ENCODE measurements at regions not wholly inside any gene's neighbourhood (a gene's known extent, or its start where the extent isn't known, plus 50 kb on each side); places are given as distances from the start of the nearest gene placed in this dataset.

DNA sequence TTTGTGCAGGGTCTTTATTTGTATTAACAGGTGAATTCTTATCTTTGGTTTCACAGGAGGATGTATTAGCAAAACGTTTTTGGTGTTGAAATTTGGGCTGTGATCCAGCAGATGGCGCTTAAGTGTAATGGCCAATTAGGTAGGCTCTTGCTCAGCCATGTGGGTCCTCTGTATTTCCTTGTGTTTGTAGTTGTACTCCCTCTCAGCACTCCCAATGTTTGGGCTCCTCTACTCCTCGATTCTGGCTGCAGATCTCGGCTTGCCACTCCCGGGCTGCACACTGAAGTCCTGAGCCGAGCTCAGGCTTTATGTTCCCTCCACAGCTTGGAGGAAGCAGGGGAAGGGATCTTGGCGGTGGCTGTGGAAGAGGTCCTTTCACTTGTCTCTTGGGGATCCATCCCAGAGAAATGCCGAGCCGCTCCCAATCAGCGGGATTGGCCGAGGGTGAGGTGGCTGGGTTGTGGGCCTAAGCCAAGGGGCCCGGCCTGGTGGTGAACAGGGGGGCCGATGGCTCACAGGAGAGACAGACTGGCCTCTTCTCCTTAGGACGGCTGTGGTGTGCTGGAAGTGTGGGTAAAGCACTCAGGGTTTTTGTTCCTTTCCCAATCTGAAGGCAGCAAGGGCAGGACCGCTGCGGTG, 133.7 kb downstream of the AEBP2 start:
- Histone ChIP-seq H3K36me3 (ENCODE audit: control insufficient read depth, insufficient read depth, low read length, severe bottlenecking) (no peaks in the 10 kb centered on the region), H3K9me3 (ENCODE audit: control insufficient read depth, low read length) (no peaks in the 10 kb centered on the region), H3K9ac (ENCODE audit: low read length) (no peak overlapping the region), H3K4me1 (ENCODE audit: control insufficient read depth, insufficient read depth, low read length) (peaks cover 33% of the 10 kb centered on the region), H3K27me3 (replicated peaks; ENCODE audit: control insufficient read depth, insufficient read depth, low read length) (no peaks in the 10 kb centered on the region), H3K4me3 (ENCODE audit: low read length) (no peak overlapping the region)
- peak; percentile 47 for DNase-seq (ENCODE audit: low read depth)

DNA sequence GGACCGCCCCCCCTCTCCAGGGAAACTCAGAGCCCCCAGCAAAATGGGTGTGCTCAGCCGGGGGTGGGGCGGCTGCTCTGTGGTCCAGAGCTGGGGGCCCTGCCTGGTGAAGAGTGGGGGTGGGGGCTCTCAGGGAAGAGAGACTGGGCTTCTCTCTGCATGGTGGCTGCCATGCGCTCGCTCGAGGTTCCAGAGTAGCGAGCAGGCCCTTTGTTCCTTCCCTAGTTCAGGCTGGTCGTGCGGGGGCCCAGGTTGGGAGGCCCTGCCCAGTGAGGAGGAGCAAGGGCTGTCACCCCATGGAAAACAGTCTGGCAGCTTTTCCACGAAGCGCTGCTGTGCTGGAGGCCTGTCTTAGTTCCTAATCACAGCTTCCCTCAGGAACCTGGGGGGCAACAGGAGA, 134.6 kb downstream of the AEBP2 start:
- Histone ChIP-seq H3K4me3 (ENCODE audit: low read length) (no peak overlapping the region), H3K4me1 (ENCODE audit: control insufficient read depth, insufficient read depth, low read length) (peaks cover 33% of the 10 kb centered on the region), H3K36me3 (ENCODE audit: control insufficient read depth, insufficient read depth, low read length, severe bottlenecking) (no peaks in the 10 kb centered on the region), H3K9ac (ENCODE audit: low read length) (no peak overlapping the region), H3K27me3 (replicated peaks; ENCODE audit: control insufficient read depth, insufficient read depth, low read length) (no peaks in the 10 kb centered on the region), H3K9me3 (ENCODE audit: control insufficient read depth, low read length) (no peaks in the 10 kb centered on the region)
- DNase-seq (ENCODE audit: low read depth) = no peak

DNA sequence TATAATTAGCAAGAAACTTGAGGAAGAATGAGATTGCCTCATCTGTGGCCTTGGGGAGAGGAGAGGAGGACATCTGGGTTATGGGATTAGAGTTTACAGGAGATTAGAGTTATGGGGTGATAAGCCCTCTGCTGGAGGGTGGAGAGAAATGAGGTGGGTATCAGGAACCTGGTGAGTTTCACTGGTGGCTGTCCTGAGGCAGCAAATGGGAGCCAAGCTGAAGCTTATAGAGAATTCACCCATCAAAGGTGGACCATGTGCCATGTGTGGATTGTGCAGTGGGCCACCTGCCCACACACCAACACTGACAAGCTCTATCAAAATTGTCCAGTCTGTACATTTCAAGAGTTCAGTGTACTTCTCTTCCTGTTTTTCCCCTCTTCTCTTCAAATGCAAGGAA, 135.3 kb downstream of the AEBP2 start:
- no peaks in the 10 kb centered on the region for H3K36me3 ChIP-seq (ENCODE audit: control insufficient read depth, insufficient read depth, low read length, severe bottlenecking)
- H3K4me1 ChIP-seq (ENCODE audit: control insufficient read depth, insufficient read depth, low read length) = peaks cover 33% of the 10 kb centered on the region
- DNase-seq (ENCODE audit: low read depth) = no peak
- H3K27me3 ChIP-seq (replicated peaks; ENCODE audit: control insufficient read depth, insufficient read depth, low read length) = no peaks in the 10 kb centered on the region
- no peaks in the 10 kb centered on the region for H3K9me3 ChIP-seq (ENCODE audit: control insufficient read depth, low read length)
- H3K4me3 ChIP-seq (ENCODE audit: low read length) = no peak overlapping the region
- no peak overlapping the region for H3K9ac ChIP-seq (ENCODE audit: low read length)

DNA sequence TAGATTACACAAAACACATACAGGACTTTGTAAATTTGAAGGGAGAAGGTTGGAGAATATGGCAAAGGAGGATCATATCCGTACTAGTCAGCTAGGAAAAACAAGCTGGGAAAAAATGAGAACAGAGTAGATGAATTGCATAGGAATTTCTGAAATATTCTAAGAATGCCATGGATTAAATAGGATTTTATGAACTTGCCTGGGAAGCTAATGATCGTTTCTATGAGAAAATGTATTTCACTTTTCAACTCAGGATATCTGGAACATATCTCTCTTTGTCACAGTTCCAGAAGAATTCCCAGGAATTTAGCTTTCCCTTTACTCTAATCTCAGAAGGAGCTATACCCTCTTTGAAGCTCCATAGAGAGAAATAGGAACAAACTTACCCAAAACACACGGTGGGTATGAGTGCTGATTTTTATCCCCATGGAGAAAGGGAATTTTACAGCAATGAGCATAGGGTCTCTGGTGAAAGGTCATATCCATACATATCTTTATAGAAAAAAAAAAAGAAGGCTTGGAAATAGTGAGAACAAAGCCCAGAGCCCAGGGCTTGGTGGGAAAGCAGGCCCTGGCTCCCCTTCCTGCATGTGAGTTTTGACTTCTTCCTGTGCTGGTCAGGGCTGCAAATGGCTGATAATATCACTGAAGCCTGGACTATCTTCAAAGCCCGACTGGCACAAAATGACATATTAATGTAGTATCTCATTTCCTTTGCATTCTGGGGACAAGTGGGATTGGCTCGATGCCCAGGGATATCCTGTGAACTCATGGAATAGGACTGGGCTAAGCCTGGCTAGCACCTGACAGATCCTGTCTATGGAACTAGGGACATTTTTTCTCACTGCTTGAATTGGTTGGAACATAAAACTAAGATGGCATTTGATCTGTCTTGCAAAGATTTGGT, 136.3 kb downstream of the AEBP2 start:
- Histone ChIP-seq H3K27me3 (replicated peaks; ENCODE audit: control insufficient read depth, insufficient read depth, low read length) (no peaks in the 10 kb centered on the region), H3K4me3 (ENCODE audit: low read length) (no peak overlapping the region), H3K9me3 (ENCODE audit: control insufficient read depth, low read length) (no peaks in the 10 kb centered on the region), H3K9ac (ENCODE audit: low read length) (no peak overlapping the region), H3K4me1 (ENCODE audit: control insufficient read depth, insufficient read depth, low read length) (peaks cover 33% of the 10 kb centered on the region), H3K36me3 (ENCODE audit: control insufficient read depth, insufficient read depth, low read length, severe bottlenecking) (no peaks in the 10 kb centered on the region)
- peak; percentile 60 for DNase-seq (ENCODE audit: low read depth)

DNA sequence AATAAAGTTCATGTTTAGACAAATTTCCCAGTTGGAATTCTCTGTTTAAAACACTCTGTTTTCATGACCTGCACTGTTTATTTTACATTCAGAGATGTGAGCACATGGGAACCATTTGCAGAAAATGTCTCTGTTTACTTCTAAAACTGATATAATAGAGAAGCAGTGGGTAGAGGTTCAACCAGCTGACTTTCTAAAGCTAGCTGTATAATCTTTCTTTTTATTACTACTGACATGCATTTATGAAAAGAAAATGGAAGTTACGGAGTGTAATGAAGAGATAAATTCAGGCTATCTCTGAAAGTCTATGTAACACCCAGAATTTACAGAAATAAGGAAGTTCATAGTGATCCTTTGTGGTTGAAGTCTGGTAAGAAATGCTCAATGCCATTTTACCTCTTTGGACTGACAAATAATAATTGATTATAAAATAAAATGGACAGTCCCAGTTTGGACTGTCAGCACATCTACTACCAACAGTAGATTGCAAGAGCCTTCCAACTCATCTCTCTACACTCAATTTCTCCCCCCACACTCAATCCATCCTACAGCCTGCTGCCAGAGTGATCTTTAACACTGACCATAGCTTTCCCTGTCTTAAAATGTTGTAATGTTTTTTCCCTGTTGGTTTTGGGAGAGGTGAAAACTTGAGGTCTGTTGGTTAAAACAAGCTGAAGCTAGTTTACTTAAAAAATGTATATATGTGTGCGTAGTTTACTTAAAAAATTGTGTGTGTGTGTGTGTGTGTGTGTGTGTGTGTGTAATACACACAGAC, 137.4 kb downstream of the AEBP2 start:
- Histone ChIP-seq H3K4me1 (ENCODE audit: control insufficient read depth, insufficient read depth, low read length) (peaks cover 33% of the 10 kb centered on the region), H3K4me3 (ENCODE audit: low read length) (no peak overlapping the region), H3K36me3 (ENCODE audit: control insufficient read depth, insufficient read depth, low read length, severe bottlenecking) (no peaks in the 10 kb centered on the region), H3K9ac (ENCODE audit: low read length) (no peak overlapping the region), H3K9me3 (ENCODE audit: control insufficient read depth, low read length) (no peaks in the 10 kb centered on the region), H3K27me3 (replicated peaks; ENCODE audit: control insufficient read depth, insufficient read depth, low read length) (no peaks in the 10 kb centered on the region)
- peak; percentile 60 for DNase-seq (ENCODE audit: low read depth)

DNA sequence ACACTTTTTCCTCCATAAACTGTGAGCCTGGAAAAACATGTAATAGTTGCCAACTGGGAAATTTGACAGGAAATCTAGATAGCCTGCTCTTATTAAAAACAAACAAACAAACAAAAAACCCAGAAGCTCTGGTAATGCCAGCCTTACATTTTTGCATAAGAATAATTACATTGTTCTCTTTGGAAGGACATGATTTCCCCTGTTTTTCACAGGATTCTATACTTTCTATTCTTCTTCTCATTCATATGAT, 137.9 kb downstream of the AEBP2 start:
- H3K9ac ChIP-seq (ENCODE audit: low read length) = no peak overlapping the region
- DNase-seq (ENCODE audit: low read depth) = peak; percentile 10
- H3K27me3 ChIP-seq (replicated peaks; ENCODE audit: control insufficient read depth, insufficient read depth, low read length) = no peaks in the 10 kb centered on the region
- no peak overlapping the region for H3K4me3 ChIP-seq (ENCODE audit: low read length)
- H3K36me3 ChIP-seq (ENCODE audit: control insufficient read depth, insufficient read depth, low read length, severe bottlenecking) = no peaks in the 10 kb centered on the region
- no peaks in the 10 kb centered on the region for H3K9me3 ChIP-seq (ENCODE audit: control insufficient read depth, low read length)
- H3K4me1 ChIP-seq (ENCODE audit: control insufficient read depth, insufficient read depth, low read length) = peaks cover 31% of the 10 kb centered on the region

DNA sequence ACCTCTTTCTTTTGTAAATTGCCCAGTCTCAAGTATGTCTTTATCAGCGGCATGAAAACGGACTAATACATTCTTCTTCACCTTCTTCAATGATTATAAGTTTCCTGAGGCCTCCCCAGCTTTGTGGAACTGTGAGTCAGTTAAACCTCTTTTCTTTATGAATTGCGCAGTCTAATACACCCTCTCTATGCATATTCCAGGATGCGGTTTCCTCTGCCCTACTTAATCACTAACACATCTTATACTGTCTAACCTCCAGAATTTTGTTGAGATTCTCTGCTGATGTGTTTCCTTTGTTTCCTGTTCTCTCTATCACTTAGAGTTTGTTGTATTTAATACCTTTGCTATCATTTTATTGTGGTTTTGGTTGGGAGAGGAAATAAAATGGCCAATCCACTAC, 145.4 kb downstream of the AEBP2 start:
- Histone ChIP-seq H3K9me3 (ENCODE audit: control insufficient read depth, low read length) (peaks cover 5% of the 10 kb centered on the region), H3K4me1 (ENCODE audit: control insufficient read depth, insufficient read depth, low read length) (no peaks in the 10 kb centered on the region), H3K27me3 (replicated peaks; ENCODE audit: control insufficient read depth, insufficient read depth, low read length) (no peaks in the 10 kb centered on the region), H3K9ac (ENCODE audit: low read length) (no peak overlapping the region), H3K4me3 (ENCODE audit: low read length) (no peak overlapping the region), H3K36me3 (ENCODE audit: control insufficient read depth, insufficient read depth, low read length, severe bottlenecking) (no peaks in the 10 kb centered on the region)
- DNase-seq (ENCODE audit: low read depth) = no peak

DNA sequence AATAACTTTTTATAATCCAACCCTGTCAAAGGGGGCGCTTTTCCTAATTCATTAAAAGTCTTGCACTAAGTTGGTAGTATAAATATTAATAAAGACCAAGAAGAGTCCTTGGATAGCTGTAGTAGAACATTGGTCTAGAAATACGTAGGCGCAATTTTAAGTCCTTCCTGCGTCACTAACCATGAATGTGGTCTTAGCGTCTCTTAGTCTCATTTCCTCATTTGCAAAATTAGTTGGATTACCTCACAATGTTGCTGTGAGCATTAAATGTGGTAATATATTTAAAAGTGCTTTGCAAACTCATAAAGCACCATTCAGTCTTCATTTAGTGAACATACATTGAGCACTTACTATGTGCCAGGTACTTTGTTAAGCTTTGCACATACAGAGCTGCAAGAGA, 149.7 kb downstream of the AEBP2 start:
- no peak for DNase-seq (ENCODE audit: low read depth)
- no peaks in the 10 kb centered on the region for H3K9me3 ChIP-seq (ENCODE audit: control insufficient read depth, low read length)
- no peak overlapping the region for H3K9ac ChIP-seq (ENCODE audit: low read length)
- H3K27me3 ChIP-seq (replicated peaks; ENCODE audit: control insufficient read depth, insufficient read depth, low read length) = no peaks in the 10 kb centered on the region
- no peaks in the 10 kb centered on the region for H3K4me1 ChIP-seq (ENCODE audit: control insufficient read depth, insufficient read depth, low read length)
- no peaks in the 10 kb centered on the region for H3K36me3 ChIP-seq (ENCODE audit: control insufficient read depth, insufficient read depth, low read length, severe bottlenecking)
- no peak overlapping the region for H3K4me3 ChIP-seq (ENCODE audit: low read length)

DNA sequence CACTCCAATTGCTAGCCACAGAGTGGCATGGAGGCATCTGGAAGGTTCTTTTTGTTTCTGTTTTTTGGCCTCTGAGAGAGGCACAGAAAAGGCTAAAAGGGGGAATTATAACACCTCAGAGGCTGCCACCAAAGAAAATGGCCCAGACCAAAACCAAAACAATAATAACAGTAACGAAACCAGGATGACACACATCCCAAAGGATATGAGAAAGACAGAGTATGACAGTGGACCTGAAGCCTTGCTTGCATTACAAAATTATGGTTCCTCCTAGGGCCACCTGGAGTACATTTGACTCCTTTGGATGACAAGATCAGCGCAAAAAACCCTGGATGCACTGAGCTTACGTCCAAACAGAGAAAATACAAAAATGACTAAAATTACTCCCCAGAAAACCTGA, 152.7 kb downstream of the AEBP2 start:
- no peaks in the 10 kb centered on the region for H3K9me3 ChIP-seq (ENCODE audit: control insufficient read depth, low read length)
- H3K4me1 ChIP-seq (ENCODE audit: control insufficient read depth, insufficient read depth, low read length) = peaks cover 7% of the 10 kb centered on the region
- H3K27me3 ChIP-seq (replicated peaks; ENCODE audit: control insufficient read depth, insufficient read depth, low read length) = no peaks in the 10 kb centered on the region
- H3K9ac ChIP-seq (ENCODE audit: low read length) = no peak overlapping the region
- H3K36me3 ChIP-seq (ENCODE audit: control insufficient read depth, insufficient read depth, low read length, severe bottlenecking) = no peaks in the 10 kb centered on the region
- no peak for DNase-seq (ENCODE audit: low read depth)
- no peak overlapping the region for H3K4me3 ChIP-seq (ENCODE audit: low read length)

DNA sequence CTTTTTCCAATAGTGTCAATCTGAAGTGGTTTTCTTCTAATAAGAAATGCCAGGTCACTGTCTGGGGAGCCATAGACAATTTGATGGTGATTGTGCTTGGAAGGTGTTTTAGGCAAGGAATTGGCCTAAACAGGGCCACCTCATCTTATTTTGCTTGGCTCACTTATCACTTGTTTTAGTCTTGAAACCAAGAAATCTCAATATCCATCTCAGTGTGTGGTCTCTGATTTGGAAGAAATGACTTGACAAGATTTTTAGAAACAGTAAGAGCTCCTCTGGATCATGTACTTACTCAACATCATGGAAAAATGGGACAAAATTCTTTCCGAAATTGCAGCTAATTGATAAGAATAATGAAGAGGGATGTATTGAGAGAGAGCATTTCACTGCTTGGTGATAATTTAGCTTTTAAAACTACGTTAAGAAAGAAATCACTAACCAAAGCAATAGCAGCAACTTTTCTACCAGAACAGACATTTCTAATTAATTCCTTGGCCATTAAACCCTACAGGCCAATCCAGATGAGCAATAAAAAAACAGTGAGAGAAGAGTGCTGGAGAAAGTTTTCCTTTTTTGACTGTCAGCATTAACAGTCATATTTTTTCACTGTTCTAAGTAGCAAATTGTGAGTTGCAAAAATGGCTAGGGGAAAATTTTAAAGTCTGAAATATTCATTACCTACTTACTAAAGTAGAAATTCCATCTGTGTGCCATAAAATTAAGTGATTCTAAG, 157.3 kb downstream of the AEBP2 start:
- H3K4me1 ChIP-seq (ENCODE audit: control insufficient read depth, insufficient read depth, low read length) = peaks cover 10% of the 10 kb centered on the region
- H3K9ac ChIP-seq (ENCODE audit: low read length) = no peak overlapping the region
- H3K36me3 ChIP-seq (ENCODE audit: control insufficient read depth, insufficient read depth, low read length, severe bottlenecking) = no peaks in the 10 kb centered on the region
- H3K27me3 ChIP-seq (replicated peaks; ENCODE audit: control insufficient read depth, insufficient read depth, low read length) = no peaks in the 10 kb centered on the region
- no peaks in the 10 kb centered on the region for H3K9me3 ChIP-seq (ENCODE audit: control insufficient read depth, low read length)
- no peak overlapping the region for H3K4me3 ChIP-seq (ENCODE audit: low read length)
- no peak for DNase-seq (ENCODE audit: low read depth)
